Naive thymus-derived CD4-positive, alpha-beta T cell (primary cell): ENCODE measurements at regions not wholly inside any gene's neighbourhood (a gene's known extent, or its start where the extent isn't known, plus 50 kb on each side); places are given as distances from the start of the nearest gene placed in this dataset.
"Not testable (repeated sequence)": the region's sequence is repeated elsewhere in the genome, so short reads cannot be mapped to it uniquely, and the experiment has no call there.

Source experiments
- ATAC-seq: fragments of 150-1000 bp; cut with Tn5 transposase; 2 replicates; pipeline ENCODE4 v1.10.0; 2021; ENCODE audit warnings: mild to moderate bottlenecking, moderate library complexity
- CTCF ChIA-PET: fragments of 350-600 bp; sonication (Branson Sonifier 250); formaldehyde crosslinking; loops from one replicate; lab custom pipeline; 2021; ENCODE audit warnings: antibody characterized with exemption; lab: Charles Lee
- POLR2A ChIA-PET: fragments of 350-600 bp; sonication (Branson Sonifier 250); formaldehyde crosslinking; loops from one replicate; lab custom pipeline; 2021; ENCODE audit warnings: antibody characterized with exemption, inconsistent platforms; lab: Charles Lee
- DNase-seq, 9 donors: peaks; one replicate each; pipeline versions ENCODE4 v3.0.0 to v3.0.0-alpha.2; 2020 to 2022; ENCODE audit warnings: mixed read lengths in 1 of 9
- H3K27ac ChIP-seq: one replicate; pipeline ENCODE4 v1.7.0; 2013; ENCODE audit warnings: mild to moderate bottlenecking, low read depth, low read length, moderate library complexity
- H3K27me3 ChIP-seq, 2 donors: one replicate each; pipeline ENCODE4 v1.7.0; 2013; ENCODE audit warnings: low read length in 2 of 2, mild to moderate bottlenecking in 2 of 2, moderate library complexity in 2 of 2; ENCODE audit not compliant: control insufficient read depth in 2 of 2, insufficient read depth in 2 of 2
- H3K36me3 ChIP-seq, 3 experiments: 1 replicate in 2 of 3; 2 replicates in 1 of 3; pipeline ENCODE4 v1.7.0; 2013; ENCODE audit warnings: low read length in 3 of 3, mild to moderate bottlenecking in 3 of 3, moderate library complexity in 1 of 3; ENCODE audit not compliant: insufficient read depth in 3 of 3, control insufficient read depth in 2 of 3
- H3K4me1 ChIP-seq, 2 donors: one replicate each; pipeline ENCODE4 v1.7.0; 2013; ENCODE audit warnings: low read length in 2 of 2, mild to moderate bottlenecking in 2 of 2, moderate library complexity in 1 of 2; ENCODE audit not compliant: control insufficient read depth in 2 of 2, insufficient read depth in 2 of 2
- H3K4me3 ChIP-seq: 2 replicates; pipeline ENCODE4 v1.7.0; 2013; ENCODE audit warnings: mild to moderate bottlenecking, low read length
- H3K9me3 ChIP-seq, 3 experiments: 1 replicate in 2 of 3; 2 replicates in 1 of 3; pipeline ENCODE4 v1.7.0; 2013; ENCODE audit warnings: low read length in 3 of 3; ENCODE audit not compliant: control insufficient read depth in 2 of 3
- H3K27ac Mint-ChIP-seq, 9 donors: one replicate each; pipeline ENCODE4 v1.8.0; 2020 to 2022; ENCODE audit warnings: mixed read lengths in 9 of 9, mild to moderate bottlenecking in 8 of 9, moderate library complexity in 5 of 9, inconsistent platforms in 2 of 9
- H3K27me3 Mint-ChIP-seq, 5 donors: one replicate each; pipeline ENCODE4 v1.8.0; 2021 to 2022; ENCODE audit warnings: mixed read lengths in 5 of 5, mild to moderate bottlenecking in 1 of 5
- H3K36me3 Mint-ChIP-seq, 5 donors: one replicate each; pipeline ENCODE4 v1.8.0; 2020 to 2022; ENCODE audit warnings: mixed read lengths in 5 of 5, mild to moderate bottlenecking in 3 of 5, inconsistent platforms in 1 of 5
- H3K4me1 Mint-ChIP-seq, 7 donors: one replicate each; pipeline ENCODE4 v1.8.0; 2020 to 2022; ENCODE audit warnings: mixed read lengths in 7 of 7, mild to moderate bottlenecking in 3 of 7, inconsistent platforms in 1 of 7
- H3K4me3 Mint-ChIP-seq, 10 donors: one replicate each; pipeline ENCODE4 v1.8.0; 2020 to 2022; ENCODE audit warnings: mild to moderate bottlenecking in 10 of 10, mixed read lengths in 10 of 10, moderate library complexity in 6 of 10, inconsistent platforms in 2 of 10
- H3K9me3 Mint-ChIP-seq, 11 donors: one replicate each; pipeline ENCODE4 v1.8.0; 2020 to 2022; ENCODE audit warnings: mixed read lengths in 11 of 11, mild to moderate bottlenecking in 4 of 11, inconsistent platforms in 1 of 11, moderate library complexity in 1 of 11
- intact Hi-C, 2 donors: fragments of 100-400 bp; cut with micrococcal nuclease; formaldehyde crosslinking; loops; one replicate each; pipeline ENCODE4 v1.15.1; 2023

- POLR2A ChIA-PET = no interaction called here
These were observed 162.6 kb upstream of the TOP1 start for GRCh38 chr20:40866056-40866455.

GRCh38 chr20:40868551-40869217 lies 159.9 kb upstream of the TOP1 start:
- H3K27me3 Mint-ChIP-seq = peaks cover 0 to 3% (median 0%) of the 10 kb centered on the region in 5 donors
- no peak for ATAC-seq
- ChIA-PET POLR2A (no interaction called here), CTCF (no interaction called here)
- Histone ChIP-seq H3K4me3 (no peak overlapping the region), H3K27ac (no peak overlapping the region), H3K27me3 (no peaks in the 10 kb centered on the region), H3K9me3 (no peaks in the 10 kb centered on the region), H3K4me1 (no peaks in the 10 kb centered on the region), H3K36me3 (no peaks in the 10 kb centered on the region)
- intact Hi-C loops = no loop called here
- H3K27ac Mint-ChIP-seq = no peak overlapping the region
- H3K4me1 Mint-ChIP-seq = peaks cover 0 to 2% (median 0%) of the 10 kb centered on the region in 7 donors
- no peak for DNase-seq
- H3K9me3 Mint-ChIP-seq = no peaks in the 10 kb centered on the region
- H3K4me3 Mint-ChIP-seq = no peak overlapping the region
- no peaks in the 10 kb centered on the region for H3K36me3 Mint-ChIP-seq

More at GRCh38 chr20:40866056-40866455, 162.6 kb upstream of the TOP1 start:
- H3K36me3 ChIP-seq = no peaks in the 10 kb centered on the region
- H3K4me1 Mint-ChIP-seq = peaks cover 0 to 2% (median 0%) of the 10 kb centered on the region in 7 donors
- ATAC-seq (no peak), DNase-seq (no peak)
- H3K9me3 ChIP-seq = no peaks in the 10 kb centered on the region
- H3K4me1 ChIP-seq = no peaks in the 10 kb centered on the region
- H3K27me3 Mint-ChIP-seq = peaks cover 0 to 3% (median 0%) of the 10 kb centered on the region in 5 donors
- no peak overlapping the region for H3K4me3 ChIP-seq
- no peaks in the 10 kb centered on the region for H3K27me3 ChIP-seq
- no peak overlapping the region for H3K27ac ChIP-seq
- H3K36me3 Mint-ChIP-seq = no peaks in the 10 kb centered on the region
- H3K27ac Mint-ChIP-seq = no peak overlapping the region
- intact Hi-C loops = no loop called here
- H3K4me3 Mint-ChIP-seq = no peak overlapping the region
- CTCF ChIA-PET = no interaction called here
- H3K9me3 Mint-ChIP-seq = no peaks in the 10 kb centered on the region

GRCh38 chr20:40869218-40870147 lies 159.1 kb upstream of the TOP1 start:
- POLR2A ChIA-PET = no interaction called here
- CTCF ChIA-PET = no interaction called here
- H3K4me1 Mint-ChIP-seq = peaks cover 0 to 1% (median 0%) of the 10 kb centered on the region in 7 donors

GRCh38 chr20:40875116-40876085 lies 153.2 kb upstream of the TOP1 start:
- H3K27me3 Mint-ChIP-seq = peaks cover 0 to 6% (median 0%) of the 10 kb centered on the region in 5 donors
- peaks cover 0 to 3% (median under 1%) of the 10 kb centered on the region in 5 donors for H3K36me3 Mint-ChIP-seq
- H3K9me3 ChIP-seq = peaks cover 0 to 10% (median 3%) of the 10 kb centered on the region in 3 experiments
- no peaks in the 10 kb centered on the region for H3K4me1 ChIP-seq
- no peak overlapping the region for H3K4me3 ChIP-seq
- H3K27ac Mint-ChIP-seq = no peak overlapping the region
- peaks cover 0 to under 1% (median 0%) of the 10 kb centered on the region in 7 donors for H3K4me1 Mint-ChIP-seq
- H3K27me3 ChIP-seq = no peaks in the 10 kb centered on the region
- ATAC-seq (no peak), DNase-seq (no peak)
- peaks cover 0 to 20% (median 5%) of the 10 kb centered on the region in 11 donors for H3K9me3 Mint-ChIP-seq
- POLR2A ChIA-PET = no interaction called here
- no peak overlapping the region for H3K27ac ChIP-seq
- H3K4me3 Mint-ChIP-seq = no peak overlapping the region
- intact Hi-C loops = no loop called here
- H3K36me3 ChIP-seq = no peaks in the 10 kb centered on the region
- CTCF ChIA-PET = no interaction called here

More at GRCh38 chr20:40869218-40870147, 159.1 kb upstream of the TOP1 start:
- DNase-seq (no peak), ATAC-seq (no peak)
- intact Hi-C loops = no loop called here
- H3K27ac Mint-ChIP-seq = no peak overlapping the region
- no peaks in the 10 kb centered on the region for H3K4me1 ChIP-seq
- no peak overlapping the region for H3K4me3 Mint-ChIP-seq
- H3K4me3 ChIP-seq = no peak overlapping the region
- no peak overlapping the region for H3K27ac ChIP-seq
- H3K27me3 Mint-ChIP-seq = peaks cover 0 to 3% (median 0%) of the 10 kb centered on the region in 5 donors
- H3K9me3 Mint-ChIP-seq = no peaks in the 10 kb centered on the region
- no peaks in the 10 kb centered on the region for H3K36me3 ChIP-seq
- no peaks in the 10 kb centered on the region for H3K36me3 Mint-ChIP-seq
- no peaks in the 10 kb centered on the region for H3K27me3 ChIP-seq
- no peaks in the 10 kb centered on the region for H3K9me3 ChIP-seq

- H3K27me3 ChIP-seq, intact Hi-C loops, DNase-seq, H3K36me3 ChIP-seq, H3K4me3 ChIP-seq, H3K36me3 Mint-ChIP-seq, H3K4me3 Mint-ChIP-seq, H3K27me3 Mint-ChIP-seq, ATAC-seq, CTCF ChIA-PET, POLR2A ChIA-PET, H3K27ac ChIP-seq: not testable (repeated sequence)
- Mint-ChIP-seq H3K9me3 (peaks cover 0 to 26% (median 14%) of the 10 kb centered on the region in 11 donors), H3K4me1 (peaks cover 9 to 26% (median 21%) of the 10 kb centered on the region in 7 donors), H3K27ac (peak overlapping the region in 1 of 9 donors; percentile 19)
- Histone ChIP-seq H3K4me1 (peaks cover 15 to 16% of the 10 kb centered on the region in 2 donors), H3K9me3 (peaks cover 0 to 17% (median 3%) of the 10 kb centered on the region in 3 experiments)
These were observed 150.5 kb upstream of the TOP1 start for GRCh38 chr20:40878099-40878498.
